Glutamatergic neuron (in vitro differentiated cells): ENCODE measurements at regions not wholly inside any gene's neighbourhood (a gene's known extent, or its start where the extent isn't known, plus 50 kb on each side); places are given as distances from the start of the nearest gene placed in this dataset.

ENCODE experiments used
- DNase-seq: peaks from one replicate; pipeline ENCODE4 v3.0.0; 2022
- H3K27ac Mint-ChIP-seq: one replicate; pipeline ENCODE4 v1.8.0; 2020; ENCODE audit warnings: mild to moderate bottlenecking, mixed read lengths, inconsistent platforms; ENCODE audit not compliant: unreplicated experiment
- H3K27me3 Mint-ChIP-seq: one replicate; pipeline ENCODE4 v1.8.0; 2020; ENCODE audit warnings: mild to moderate bottlenecking, moderate library complexity, mixed read lengths, inconsistent platforms; ENCODE audit not compliant: unreplicated experiment
- H3K36me3 Mint-ChIP-seq: one replicate; pipeline ENCODE4 v1.8.0; 2020; ENCODE audit warnings: mild to moderate bottlenecking, mixed read lengths, inconsistent platforms; ENCODE audit not compliant: unreplicated experiment
- H3K4me1 Mint-ChIP-seq: one replicate; pipeline ENCODE4 v1.8.0; 2020; ENCODE audit warnings: mild to moderate bottlenecking, low read depth, mixed read lengths, inconsistent platforms; ENCODE audit not compliant: unreplicated experiment
- H3K4me3 Mint-ChIP-seq: one replicate; pipeline ENCODE4 v1.8.0; 2020; ENCODE audit warnings: mild to moderate bottlenecking, mixed read lengths, inconsistent platforms; ENCODE audit not compliant: unreplicated experiment
- H3K9me3 Mint-ChIP-seq: one replicate; pipeline ENCODE4 v1.8.0; 2020; ENCODE audit warnings: mild to moderate bottlenecking, moderate library complexity, mixed read lengths, inconsistent platforms; ENCODE audit not compliant: unreplicated experiment
- TF ChIP-seq, protein P1 (sequence below): fragments of 200-600 bp; sonication (generic); IDR thresholded peaks from one replicate; pipeline ENCODE4 v1.5.0; 2021; ENCODE audit not compliant: partially characterized antibody, unreplicated experiment

DNA sequence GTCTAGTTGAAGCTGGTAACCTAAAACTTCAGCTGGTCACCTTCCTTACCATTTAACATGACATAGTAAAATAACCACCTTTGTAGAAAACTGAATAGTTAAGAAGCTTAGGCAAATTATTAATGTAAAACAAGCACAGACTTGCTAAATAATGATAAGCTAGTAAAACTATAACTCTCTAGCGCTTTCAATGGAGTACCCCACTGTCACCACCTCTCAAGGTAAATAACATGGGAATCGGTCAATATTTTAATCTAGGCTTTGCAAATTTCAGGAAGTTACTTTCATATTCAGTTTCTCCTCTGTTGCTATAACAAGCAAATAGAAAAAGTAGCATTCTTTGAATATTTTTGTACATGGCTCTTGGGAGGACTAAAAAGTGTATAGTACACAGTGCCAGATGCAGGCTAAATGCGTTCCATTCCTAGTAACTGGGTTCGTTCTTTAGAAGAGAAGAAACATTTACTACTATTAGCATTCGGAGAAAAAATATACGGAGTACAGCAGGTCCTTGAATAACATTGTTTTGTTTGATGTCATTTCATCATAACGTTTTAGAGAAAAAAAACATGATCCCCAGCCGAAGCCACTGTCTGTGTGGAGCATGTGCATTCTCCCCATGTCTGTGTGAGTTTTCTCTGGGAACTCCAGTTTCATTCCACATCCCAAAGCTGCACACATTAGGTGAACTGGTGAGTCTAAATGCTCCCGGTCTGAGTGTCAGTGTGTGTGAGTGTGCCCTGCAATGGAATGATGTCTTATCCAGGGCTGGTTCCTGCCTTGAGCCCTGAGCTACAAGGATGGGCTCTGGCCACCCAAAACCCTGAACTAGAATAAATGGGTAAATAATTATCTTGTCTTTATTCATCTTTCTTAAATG lies 52.5 kb downstream of the EPRS1 start:
- no peak overlapping the region for H3K4me3 Mint-ChIP-seq
- H3K27me3 Mint-ChIP-seq: no peaks in the 10 kb centered on the region
- H3K4me1 Mint-ChIP-seq: no peaks in the 10 kb centered on the region
- no peak for DNase-seq
- H3K9me3 Mint-ChIP-seq: no peaks in the 10 kb centered on the region
- no peak overlapping the region for H3K27ac Mint-ChIP-seq
- no peaks in the 10 kb centered on the region for H3K36me3 Mint-ChIP-seq
- TF ChIP-seq, protein P1, sequence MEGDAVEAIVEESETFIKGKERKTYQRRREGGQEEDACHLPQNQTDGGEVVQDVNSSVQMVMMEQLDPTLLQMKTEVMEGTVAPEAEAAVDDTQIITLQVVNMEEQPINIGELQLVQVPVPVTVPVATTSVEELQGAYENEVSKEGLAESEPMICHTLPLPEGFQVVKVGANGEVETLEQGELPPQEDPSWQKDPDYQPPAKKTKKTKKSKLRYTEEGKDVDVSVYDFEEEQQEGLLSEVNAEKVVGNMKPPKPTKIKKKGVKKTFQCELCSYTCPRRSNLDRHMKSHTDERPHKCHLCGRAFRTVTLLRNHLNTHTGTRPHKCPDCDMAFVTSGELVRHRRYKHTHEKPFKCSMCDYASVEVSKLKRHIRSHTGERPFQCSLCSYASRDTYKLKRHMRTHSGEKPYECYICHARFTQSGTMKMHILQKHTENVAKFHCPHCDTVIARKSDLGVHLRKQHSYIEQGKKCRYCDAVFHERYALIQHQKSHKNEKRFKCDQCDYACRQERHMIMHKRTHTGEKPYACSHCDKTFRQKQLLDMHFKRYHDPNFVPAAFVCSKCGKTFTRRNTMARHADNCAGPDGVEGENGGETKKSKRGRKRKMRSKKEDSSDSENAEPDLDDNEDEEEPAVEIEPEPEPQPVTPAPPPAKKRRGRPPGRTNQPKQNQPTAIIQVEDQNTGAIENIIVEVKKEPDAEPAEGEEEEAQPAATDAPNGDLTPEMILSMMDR: no peak

DNA sequence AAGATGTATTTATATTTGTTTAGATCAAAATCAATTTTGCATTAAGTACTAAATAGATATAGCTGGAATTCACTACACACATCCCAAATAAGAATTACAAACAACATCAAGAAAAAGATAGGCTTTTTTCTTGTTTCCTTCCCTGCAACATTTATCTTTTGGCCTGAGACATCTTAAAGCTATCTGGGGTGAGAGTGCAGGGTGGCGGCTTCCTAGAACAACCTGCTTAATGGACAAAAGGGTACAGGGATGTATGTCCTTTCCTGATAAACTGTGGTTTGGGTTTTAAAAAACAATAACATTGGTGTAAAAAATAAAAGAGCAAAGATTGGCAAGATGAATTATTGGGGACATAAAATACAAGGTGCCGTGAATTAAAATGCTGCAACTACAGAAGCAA lies 54.4 kb downstream of the EPRS1 start:
- Mint-ChIP-seq H3K27ac (no peak overlapping the region), H3K27me3 (no peaks in the 10 kb centered on the region)

DNA sequence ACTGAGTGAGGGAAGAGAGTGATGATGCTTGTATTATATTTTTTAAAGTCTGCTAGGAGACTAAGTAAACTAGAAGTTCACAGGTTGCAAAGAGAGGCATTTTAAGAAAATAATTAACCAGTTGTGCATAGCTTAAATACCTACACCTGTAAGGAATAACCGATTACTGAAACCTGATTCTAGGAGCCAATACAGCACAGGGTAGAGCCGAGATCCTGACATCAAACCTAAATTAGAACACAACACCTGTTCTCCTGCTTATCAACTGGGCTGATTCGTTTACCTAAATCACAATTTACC lies 54.8 kb downstream of the EPRS1 start:
- TF ChIP-seq, protein P1: no peak
- no peak overlapping the region for H3K4me3 Mint-ChIP-seq
- no peaks in the 10 kb centered on the region for H3K36me3 Mint-ChIP-seq
- no peaks in the 10 kb centered on the region for H3K4me1 Mint-ChIP-seq
- H3K27ac Mint-ChIP-seq: no peak overlapping the region
- H3K27me3 Mint-ChIP-seq: no peaks in the 10 kb centered on the region
- no peaks in the 10 kb centered on the region for H3K9me3 Mint-ChIP-seq
- no peak for DNase-seq

More for the DNA sequence above, 54.4 kb downstream of the EPRS1 start:
- no peaks in the 10 kb centered on the region for H3K9me3 Mint-ChIP-seq
- H3K36me3 Mint-ChIP-seq: no peaks in the 10 kb centered on the region
- H3K4me3 Mint-ChIP-seq: no peak overlapping the region
- no peaks in the 10 kb centered on the region for H3K4me1 Mint-ChIP-seq
- DNase-seq: no peak
- TF ChIP-seq, protein P1: no peak

DNA sequence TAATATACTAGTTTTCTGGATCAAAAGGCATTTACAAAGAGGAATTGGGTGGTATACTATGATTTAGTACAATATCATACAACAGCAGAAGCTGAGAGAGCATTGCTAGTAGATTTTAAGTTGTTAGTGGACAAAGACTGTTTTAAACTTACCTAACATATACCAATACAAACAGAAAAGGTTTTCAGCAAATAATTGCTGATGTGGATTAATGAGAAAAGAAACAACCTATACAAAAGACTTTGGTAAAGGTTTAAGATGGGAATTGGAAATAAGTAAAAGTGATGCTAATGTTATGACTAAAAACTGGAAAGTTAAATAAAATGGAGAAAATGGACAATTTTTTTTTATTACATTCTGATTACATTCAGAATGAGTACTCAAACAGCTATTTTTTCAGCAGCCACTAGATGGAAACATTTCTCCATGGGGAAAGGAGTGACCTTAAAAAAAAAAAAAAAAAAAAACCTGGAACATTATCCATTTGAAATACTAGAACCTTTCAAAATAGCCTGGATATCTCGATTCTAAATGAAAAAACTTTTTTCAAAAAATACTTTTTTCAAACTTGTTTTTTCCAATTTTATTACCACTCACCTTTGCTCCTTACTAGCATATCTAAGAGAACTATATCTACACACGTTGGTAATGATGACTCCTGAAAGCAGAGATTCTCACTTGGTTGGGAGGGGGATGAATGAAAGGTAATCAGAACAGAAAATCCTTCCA lies 55.4 kb downstream of the EPRS1 start:
- Mint-ChIP-seq H3K4me1 (no peaks in the 10 kb centered on the region), H3K9me3 (no peaks in the 10 kb centered on the region), H3K27ac (no peak overlapping the region), H3K4me3 (no peak overlapping the region), H3K36me3 (no peaks in the 10 kb centered on the region), H3K27me3 (no peaks in the 10 kb centered on the region)
- TF ChIP-seq, protein P1: peak; percentile 59
- DNase-seq: no peak

DNA sequence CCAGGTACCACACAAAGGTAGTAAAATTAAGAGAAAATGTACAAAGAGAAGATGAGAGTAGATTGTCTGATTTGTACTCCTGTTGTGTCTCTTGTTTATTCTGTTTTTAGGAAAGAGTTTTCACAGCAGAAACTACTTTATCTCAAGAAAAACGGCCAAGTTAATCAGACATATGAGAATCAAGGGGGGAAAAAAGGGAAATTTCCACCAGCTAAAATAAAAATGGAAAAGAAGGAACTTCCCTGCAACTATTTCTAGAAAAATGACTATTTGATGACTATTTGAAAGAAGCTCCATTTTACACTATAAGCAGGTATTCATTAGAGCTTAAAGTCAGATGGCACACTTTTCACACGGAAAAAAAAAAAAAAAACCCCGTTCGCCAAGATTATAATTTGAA lies 56.5 kb downstream of the EPRS1 start:
- H3K27ac Mint-ChIP-seq: no peak overlapping the region
- no peak overlapping the region for H3K4me3 Mint-ChIP-seq
- DNase-seq: no peak
- no peaks in the 10 kb centered on the region for H3K27me3 Mint-ChIP-seq
- no peaks in the 10 kb centered on the region for H3K9me3 Mint-ChIP-seq
- no peaks in the 10 kb centered on the region for H3K36me3 Mint-ChIP-seq
- no peaks in the 10 kb centered on the region for H3K4me1 Mint-ChIP-seq
- TF ChIP-seq, protein P1: no peak
